HG03378 (cell line): ENCODE measurements at regions not wholly inside any gene's neighbourhood (a gene's known extent, or its start where the extent isn't known, plus 50 kb on each side); places are given as distances from the start of the nearest gene placed in this dataset.

Experiments used
- ATAC-seq: cut with Tn5 transposase; IDR thresholded peaks from one replicate; pipeline ENCODE4 v1.9.1; 2021; ENCODE audit warnings: mild to moderate bottlenecking, moderate library complexity; ENCODE audit not compliant: unreplicated experiment

DNA sequence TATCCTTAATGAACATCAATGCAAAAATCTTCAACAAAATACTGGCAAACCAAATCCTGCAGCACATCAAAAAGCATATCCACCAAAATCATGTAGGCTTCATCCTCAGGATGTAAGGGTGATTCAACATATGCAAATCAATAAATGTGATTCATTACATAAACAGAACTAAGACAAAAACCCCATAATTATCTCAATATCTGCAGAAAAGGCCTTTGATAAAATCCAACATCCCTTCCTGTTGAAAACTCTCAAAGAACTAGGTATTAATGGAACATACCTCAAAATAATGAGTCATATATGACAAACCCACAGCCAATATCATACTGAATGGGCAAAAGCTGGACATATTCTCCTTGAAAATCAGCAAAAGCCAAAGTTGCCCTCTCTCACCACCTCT, 54.6 kb upstream of the DEPDC1 start:
- no peak for ATAC-seq

GRCh38 chr1:68558321-68559026, 61.6 kb upstream of the DEPDC1 start:
- no peak for ATAC-seq

DNA sequence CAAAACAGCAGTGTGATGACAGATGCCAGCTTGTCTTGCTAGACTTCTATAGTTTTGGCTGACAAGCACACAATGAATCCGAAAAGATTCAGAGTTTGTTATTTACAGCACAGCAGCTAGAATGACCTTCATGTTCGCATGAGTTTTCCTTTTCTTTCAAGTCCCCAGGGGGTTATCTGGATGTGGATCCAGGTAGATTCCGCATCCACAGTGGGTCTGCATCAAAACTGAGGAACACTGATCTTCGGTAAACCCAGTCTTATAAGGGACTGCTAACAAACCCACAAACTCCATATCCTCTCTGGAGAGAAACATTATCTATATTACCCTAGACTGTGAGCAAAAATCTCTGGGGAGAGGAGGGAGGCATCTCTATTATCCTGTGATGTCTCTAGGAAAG, 69.0 kb upstream of the DEPDC1 start:
- no peak for ATAC-seq

GRCh38 chr1:68570871-68571270, 74.0 kb upstream of the DEPDC1 start:
- no peak for ATAC-seq

GRCh38 chr1:68571454-68572235, 74.8 kb upstream of the DEPDC1 start:
- no peak for ATAC-seq

- no peak for ATAC-seq
These were observed 88.5 kb upstream of the DEPDC1 start for GRCh38 chr1:68585351-68585750.

- ATAC-seq, result no peak
These were observed 89.9 kb upstream of the DEPDC1 start for GRCh38 chr1:68586766-68587165.

DNA sequence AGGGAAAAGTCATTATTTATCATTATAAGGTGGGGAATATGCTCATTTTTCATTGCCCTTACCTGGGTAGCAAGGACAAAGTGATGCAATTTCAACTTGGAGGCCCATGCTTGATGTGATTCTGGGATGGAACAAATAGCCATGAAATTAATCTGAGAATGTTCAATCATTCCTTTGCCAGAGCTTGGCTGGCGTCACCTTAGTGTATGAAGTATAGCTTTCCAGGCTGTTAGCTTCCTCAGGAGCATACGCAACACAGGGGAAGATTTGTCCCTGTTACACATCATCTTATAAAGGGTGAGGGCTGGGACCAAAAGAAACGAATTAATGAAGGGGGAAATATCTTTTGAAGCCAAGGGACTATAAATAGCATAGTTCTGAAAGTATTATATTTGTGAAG, 91.4 kb upstream of the DEPDC1 start:
- no peak for ATAC-seq

- no peak for ATAC-seq
These were observed 93.6 kb upstream of the DEPDC1 start for GRCh38 chr1:68590473-68590872.

GRCh38 chr1:68594851-68595250, 98.0 kb upstream of the DEPDC1 start:
- ATAC-seq, result no peak

DNA sequence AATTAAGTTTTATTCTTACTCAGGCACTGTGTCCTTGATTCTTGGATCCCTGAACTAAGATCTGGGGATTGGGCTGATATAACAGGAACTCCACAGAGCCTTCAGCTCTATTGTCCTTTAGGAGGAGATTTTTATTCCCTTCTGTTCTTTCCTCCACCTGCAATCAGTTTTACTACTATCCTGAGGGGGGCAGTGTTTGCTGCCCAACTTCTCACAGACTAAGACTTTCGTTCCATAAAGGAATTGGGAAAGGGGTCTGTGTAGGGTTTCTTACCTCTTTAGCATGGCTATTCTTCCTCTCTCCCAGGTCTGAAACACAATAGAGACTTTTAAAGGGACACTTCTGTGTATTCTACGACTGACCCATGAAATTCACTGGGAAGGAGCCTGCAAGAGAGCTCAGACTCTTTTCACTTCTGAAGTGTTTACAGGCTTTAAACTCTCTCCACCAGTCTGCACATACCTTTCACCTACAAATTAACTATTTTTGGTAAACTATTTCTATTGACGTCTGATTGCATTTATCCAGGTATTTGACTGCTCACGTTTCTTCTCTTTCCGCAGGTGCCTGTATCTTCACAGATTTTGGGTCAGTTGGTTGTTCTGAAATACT, 103.3 kb upstream of the DEPDC1 start:
- no peak for ATAC-seq

GRCh38 chr1:68608289-68608688, 111.4 kb upstream of the DEPDC1 start:
- no peak for ATAC-seq

DNA sequence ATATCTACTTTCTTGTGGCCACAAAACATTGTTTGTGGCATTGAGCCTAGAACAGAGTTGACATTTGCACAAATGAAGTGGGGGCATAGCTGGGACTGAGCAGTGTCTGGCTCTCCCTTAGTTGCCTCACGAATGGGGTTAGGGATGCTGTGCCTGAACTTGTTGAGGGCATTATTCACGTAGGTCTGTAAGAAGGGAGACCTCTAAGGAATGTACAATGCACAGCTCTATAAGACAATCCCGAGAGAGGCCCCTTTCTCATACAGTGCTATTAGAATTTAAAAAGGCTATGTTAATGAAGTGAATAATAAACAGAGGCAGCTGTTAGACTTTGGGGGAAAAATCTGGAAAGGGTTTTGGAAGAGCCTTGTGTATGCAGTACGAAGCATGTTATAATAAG, 118.4 kb upstream of the DEPDC1 start:
- no peak for ATAC-seq

DNA sequence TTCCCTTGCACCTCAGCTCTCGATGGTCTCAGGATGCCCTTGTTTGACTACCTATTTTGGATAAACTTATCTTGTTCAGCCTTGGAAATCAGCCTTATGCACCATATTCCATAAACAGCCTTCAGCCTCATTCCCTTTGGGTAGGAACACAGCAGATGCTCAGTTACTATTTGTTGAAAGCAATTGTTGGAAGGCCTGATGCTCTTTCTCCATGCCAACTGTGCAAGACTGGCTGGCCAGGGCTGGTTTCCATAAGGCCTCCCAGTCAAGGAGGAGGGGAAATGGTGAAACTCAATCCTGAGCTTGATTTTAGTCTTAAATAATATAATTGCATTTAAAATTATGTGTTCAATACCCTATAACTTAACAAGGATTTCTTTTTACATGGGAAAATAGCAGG, 121.1 kb upstream of the DEPDC1 start:
- no peak for ATAC-seq

- ATAC-seq, result no peak
These were observed 123.7 kb upstream of the DEPDC1 start for GRCh38 chr1:68620571-68620970.

DNA sequence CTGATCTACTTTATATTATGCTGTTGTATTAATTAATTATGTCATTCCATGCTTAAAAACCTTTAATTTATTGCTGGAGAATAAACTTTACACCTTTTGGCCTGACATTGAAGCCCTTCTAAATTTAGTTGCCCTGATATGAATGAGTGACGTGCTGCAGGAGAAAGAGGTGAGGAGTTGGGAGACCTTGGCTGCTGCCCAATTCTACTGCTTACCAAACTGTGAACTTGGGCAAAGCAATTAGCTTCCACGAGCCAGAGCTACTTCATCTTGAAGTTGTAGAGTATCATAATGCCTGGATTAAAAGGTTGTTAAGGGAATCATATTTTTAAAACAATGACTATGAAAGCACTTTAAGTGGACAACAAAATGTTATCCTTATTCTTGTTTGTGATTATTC, 126.8 kb upstream of the DEPDC1 start:
- no peak for ATAC-seq

- ATAC-seq, result no peak
These were observed 127.4 kb upstream of the DEPDC1 start for GRCh38 chr1:68624233-68624632.

DNA sequence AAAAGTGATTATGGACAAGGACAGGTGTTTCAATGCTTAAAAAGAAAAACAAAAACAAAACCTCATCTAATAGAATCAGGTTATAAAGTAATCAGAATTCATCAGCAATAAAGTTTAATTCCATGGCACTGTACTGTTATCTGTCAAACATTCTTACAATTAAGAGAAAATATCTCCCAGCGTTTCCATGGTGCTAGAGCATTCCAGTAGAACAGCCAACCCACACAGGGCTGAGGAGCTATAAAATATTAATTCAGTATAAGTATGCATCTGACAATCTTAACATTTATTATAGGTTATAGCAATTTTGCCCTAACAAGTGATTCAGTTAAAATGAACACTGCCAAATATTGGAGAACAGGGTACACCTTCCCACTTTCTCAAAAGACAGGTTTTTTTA, 128.7 kb upstream of the DEPDC1 start:
- no peak for ATAC-seq

- ATAC-seq, result no peak
These were observed 136.4 kb upstream of the DEPDC1 start for GRCh38 chr1:68633141-68633919.

DNA sequence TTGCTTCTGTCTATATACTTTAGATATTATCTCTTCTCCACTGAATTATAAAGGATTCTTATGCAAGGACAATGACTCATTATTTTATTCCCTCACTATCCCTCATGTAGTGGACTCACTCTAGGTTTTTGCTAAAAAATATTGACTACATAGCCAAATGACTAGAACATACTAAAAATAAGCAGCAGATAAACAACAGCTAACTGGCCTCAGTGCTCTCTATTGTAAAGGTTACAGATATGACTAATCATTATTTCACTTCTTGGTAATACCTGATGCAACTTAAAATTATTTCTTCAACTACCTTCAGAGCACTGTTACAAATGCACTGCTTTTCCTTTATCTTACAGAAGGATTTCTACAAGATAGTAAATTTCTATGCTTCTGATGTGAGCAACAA, 147.6 kb upstream of the DEPDC1 start:
- no peak for ATAC-seq

DNA sequence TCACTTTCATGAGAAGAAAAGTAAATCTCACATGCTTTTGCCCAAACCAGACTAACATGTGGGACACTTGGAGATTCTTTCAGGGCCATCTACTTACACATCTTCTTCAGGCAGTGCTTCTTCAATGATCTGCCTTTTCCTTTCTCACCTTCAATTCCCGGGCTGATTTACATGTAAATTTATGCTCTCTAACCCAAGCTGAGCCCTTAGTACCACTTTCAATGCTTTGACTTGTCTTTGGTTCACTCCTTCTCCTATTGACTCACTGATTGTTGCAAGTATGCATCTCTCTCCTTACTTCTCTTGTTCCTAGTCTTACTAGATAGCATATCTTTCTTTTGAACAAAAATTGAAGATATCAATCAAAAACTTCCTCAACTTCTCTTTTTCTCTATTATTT, 154.2 kb upstream of the DEPDC1 start:
- no peak for ATAC-seq
